Endodermal cell (in vitro differentiated cells): ENCODE measurements at regions not wholly inside any gene's neighbourhood (a gene's known extent, or its start where the extent isn't known, plus 50 kb on each side); places are given as distances from the start of the nearest gene placed in this dataset.

Experiments
- DNase-seq: peaks from one replicate; pipeline ENCODE4 v3.0.0-alpha.2; 2017
- H3K27ac ChIP-seq: 2 replicates; pipeline ENCODE4 v1.5.1; 2013; ENCODE audit warnings: mild to moderate bottlenecking, low read depth, low read length, moderate library complexity
- H3K27me3 ChIP-seq: 2 replicates; pipeline ENCODE4 v1.6.1; 2013; ENCODE audit warnings: mild to moderate bottlenecking, low read length, moderate library complexity; ENCODE audit not compliant: insufficient read depth, control insufficient read depth, poor library complexity, severe bottlenecking
- H3K36me3 ChIP-seq: 2 replicates; pipeline ENCODE4 v1.7.0; 2013; ENCODE audit warnings: mild to moderate bottlenecking, low read length, moderate library complexity; ENCODE audit not compliant: control insufficient read depth, insufficient read depth
- H3K4me1 ChIP-seq: one replicate; pipeline ENCODE4 v1.7.0; 2013; ENCODE audit warnings: low read length; ENCODE audit not compliant: control insufficient read depth, insufficient read depth
- H3K4me3 ChIP-seq: 2 replicates; pipeline ENCODE4 v1.5.1; 2013; ENCODE audit warnings: mild to moderate bottlenecking, low read length, moderate library complexity
- H3K9ac ChIP-seq: 2 replicates; pipeline ENCODE4 v1.6.1; 2013; ENCODE audit warnings: mild to moderate bottlenecking, low read length, moderate library complexity; ENCODE audit not compliant: poor library complexity, severe bottlenecking; ENCODE audit errors: extremely low read depth
- H3K9me3 ChIP-seq: 2 replicates; pipeline ENCODE4 v1.6.1; 2013; ENCODE audit warnings: mild to moderate bottlenecking, low read length, moderate library complexity; ENCODE audit not compliant: control insufficient read depth
- H3K27ac Mint-ChIP-seq: 2 replicates; pipeline ENCODE4 v1.8.0; 2020; ENCODE audit warnings: mixed read lengths
- H3K27me3 Mint-ChIP-seq: 2 replicates; pipeline ENCODE4 v1.8.0; 2021; ENCODE audit warnings: mild to moderate bottlenecking, mixed read lengths; ENCODE audit not compliant: insufficient read depth
- H3K36me3 Mint-ChIP-seq: 2 replicates; pipeline ENCODE4 v1.8.0; 2020; ENCODE audit warnings: low read depth, mixed read lengths
- H3K4me1 Mint-ChIP-seq: 2 replicates; pipeline ENCODE4 v1.8.0; 2020; ENCODE audit warnings: mixed read lengths
- H3K4me3 Mint-ChIP-seq: 2 replicates; pipeline ENCODE4 v1.8.0; 2020; ENCODE audit warnings: mild to moderate bottlenecking, moderate library complexity, mixed read lengths
- H3K9me3 Mint-ChIP-seq: 2 replicates; pipeline ENCODE4 v1.8.0; 2020; ENCODE audit warnings: mild to moderate bottlenecking, mixed read lengths
- CTCF ChIP-seq: fragments of 200-600 bp; sonication (generic); conservative IDR thresholded peaks from 2 replicates; pipeline ENCODE4 v1.5.0; 2021; ENCODE audit warnings: antibody characterized with exemption, mild to moderate bottlenecking
- WGBS, 2 experiments: methylation state at CpG; one replicate each; pipeline versions ENCODE4 v1.1.5 to v1.1.7; 2013; ENCODE audit warnings: missing lambda C conversion rate in 2 of 2, mixed read lengths in 1 of 2; ENCODE audit not compliant: insufficient coverage in 1 of 2, insufficient read length in 1 of 2; 5-methylcytosine and 5-hydroxymethylcytosine counted together

GRCh38 chr13:30141775-30142485 is 165.4 kb downstream of the KATNAL1 start:
- Histone ChIP-seq H3K9me3 (no peaks in the 10 kb centered on the region), H3K4me1 (peaks cover 3% of the 10 kb centered on the region), H3K36me3 (no peaks in the 10 kb centered on the region), H3K4me3 (no peak overlapping the region), H3K9ac (no peak overlapping the region), H3K27ac (no peak overlapping the region), H3K27me3 (no peaks in the 10 kb centered on the region)
- Mint-ChIP-seq H3K9me3 (peaks cover 4% of the 10 kb centered on the region), H3K4me1 (peaks cover 9% of the 10 kb centered on the region), H3K4me3 (no peak overlapping the region), H3K27ac (no peak overlapping the region), H3K36me3 (no peaks in the 10 kb centered on the region), H3K27me3 (peaks cover 2% of the 10 kb centered on the region)
- no peak for DNase-seq
- no peak for TF ChIP-seq CTCF
- WGBS, 2 experiments = 90 to 100% methylated on average over 6 of the region's 6 CpGs

- Mint-ChIP-seq H3K4me3 (no peak overlapping the region), H3K4me1 (peaks cover 14% of the 10 kb centered on the region)
- 93 to 100% methylated on average over 7 to 11 of the region's 12 CpGs for WGBS, 2 experiments
Observed at GRCh38 chr13:30140973-30141372, 166.4 kb downstream of the KATNAL1 start.

GRCh38 chr13:30138511-30138910 is 168.8 kb downstream of the KATNAL1 start:
- no peak overlapping the region for H3K9ac ChIP-seq
- H3K4me3 ChIP-seq = no peak overlapping the region
- Mint-ChIP-seq H3K9me3 (peaks cover 4% of the 10 kb centered on the region), H3K4me3 (no peak overlapping the region), H3K27ac (no peak overlapping the region), H3K4me1 (peaks cover 14% of the 10 kb centered on the region), H3K36me3 (no peaks in the 10 kb centered on the region), H3K27me3 (peaks cover 5% of the 10 kb centered on the region)
- 78 to 80% methylated on average over 7 to 8 of the region's 8 CpGs for WGBS, 2 experiments
- no peak overlapping the region for H3K27ac ChIP-seq
- H3K27me3 ChIP-seq = no peaks in the 10 kb centered on the region
- no peaks in the 10 kb centered on the region for H3K9me3 ChIP-seq
- TF ChIP-seq CTCF = no peak
- DNase-seq = peak; percentile 55
- peaks cover 9% of the 10 kb centered on the region for H3K4me1 ChIP-seq
- H3K36me3 ChIP-seq = no peaks in the 10 kb centered on the region

More at GRCh38 chr13:30140973-30141372, 166.4 kb downstream of the KATNAL1 start:
- no peaks in the 10 kb centered on the region for H3K36me3 Mint-ChIP-seq
- H3K27ac Mint-ChIP-seq = no peak overlapping the region
- no peaks in the 10 kb centered on the region for H3K9me3 ChIP-seq
- peaks cover 4% of the 10 kb centered on the region for H3K9me3 Mint-ChIP-seq
- H3K36me3 ChIP-seq = no peaks in the 10 kb centered on the region
- peaks cover 9% of the 10 kb centered on the region for H3K4me1 ChIP-seq
- H3K4me3 ChIP-seq = no peak overlapping the region
- H3K27me3 Mint-ChIP-seq = peaks cover 2% of the 10 kb centered on the region
- no peaks in the 10 kb centered on the region for H3K27me3 ChIP-seq
- TF ChIP-seq CTCF = no peak
- no peak for DNase-seq
- no peak overlapping the region for H3K27ac ChIP-seq
- H3K9ac ChIP-seq = no peak overlapping the region
